IMR-90 (cell line): ENCODE measurements at regions not wholly inside any gene's neighbourhood (a gene's known extent, or its start where the extent isn't known, plus 50 kb on each side); places are given as distances from the start of the nearest gene placed in this dataset.

ENCODE experiments used
- CEBPB ChIP-seq: IDR thresholded peaks from 2 replicates; pipeline ENCODE4 v1.6.1; 2012; ENCODE audit warnings: low read depth, low read length, improper control_type of control experiment
- NFE2L2 ChIP-seq: fragments of 150-350 bp; IDR thresholded peaks from 2 replicates; pipeline ENCODE4 v1.6.1; 2016; ENCODE audit warnings: low read depth, mild to moderate bottlenecking, low read length
- POLR2A ChIP-seq: IDR thresholded peaks from 2 replicates; pipeline ENCODE4 v1.6.1; 2012; ENCODE audit warnings: mild to moderate bottlenecking, low read depth, low read length
- SMC3 ChIP-seq: fragments of 150-350 bp; IDR thresholded peaks from 2 replicates; pipeline ENCODE4 v1.6.1; 2016; ENCODE audit warnings: low read depth, mild to moderate bottlenecking, antibody characterized with exemption, low read length, moderate library complexity
- TF ChIP-seq, protein P1 (sequence below): fragments of 150-350 bp; IDR thresholded peaks from 2 replicates; pipeline ENCODE4 v1.6.1; 2016; ENCODE audit warnings: low read depth, mild to moderate bottlenecking, low read length, moderate library complexity, borderline replicate concordance

DNA sequence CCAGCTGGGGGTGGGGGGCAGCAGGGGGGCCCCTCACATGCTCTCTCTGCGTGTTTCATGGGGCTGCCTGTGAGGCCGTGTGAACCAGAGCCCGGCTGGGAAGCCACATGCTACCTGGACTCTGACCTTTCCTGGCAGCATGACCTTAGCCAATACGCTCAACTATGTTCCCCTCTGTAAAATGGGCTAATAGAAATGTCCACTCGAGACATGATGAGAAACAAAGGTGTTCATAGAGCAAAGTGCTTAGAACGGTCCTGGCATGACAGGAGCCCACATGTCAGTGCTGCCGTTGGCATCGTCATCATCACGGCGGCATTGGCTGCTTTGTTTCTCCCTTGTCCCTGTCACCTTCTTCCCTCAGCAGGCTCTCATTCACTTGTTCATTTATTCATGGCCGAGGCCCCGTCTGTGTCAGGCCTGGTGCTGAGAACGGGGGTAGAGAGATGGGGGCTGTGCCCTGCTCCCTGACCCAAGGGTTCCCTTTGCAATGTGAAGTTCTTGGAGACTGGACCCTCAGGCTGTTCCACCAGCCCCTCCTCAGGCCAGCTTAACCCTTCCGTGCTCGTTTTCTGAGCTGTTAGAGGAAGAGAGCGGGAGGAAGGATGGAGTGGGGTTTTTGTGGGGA lies 291.4 kb downstream of the SEC14L1 start (continued):
- TF ChIP-seq, protein P1, sequence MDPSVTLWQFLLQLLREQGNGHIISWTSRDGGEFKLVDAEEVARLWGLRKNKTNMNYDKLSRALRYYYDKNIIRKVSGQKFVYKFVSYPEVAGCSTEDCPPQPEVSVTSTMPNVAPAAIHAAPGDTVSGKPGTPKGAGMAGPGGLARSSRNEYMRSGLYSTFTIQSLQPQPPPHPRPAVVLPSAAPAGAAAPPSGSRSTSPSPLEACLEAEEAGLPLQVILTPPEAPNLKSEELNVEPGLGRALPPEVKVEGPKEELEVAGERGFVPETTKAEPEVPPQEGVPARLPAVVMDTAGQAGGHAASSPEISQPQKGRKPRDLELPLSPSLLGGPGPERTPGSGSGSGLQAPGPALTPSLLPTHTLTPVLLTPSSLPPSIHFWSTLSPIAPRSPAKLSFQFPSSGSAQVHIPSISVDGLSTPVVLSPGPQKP = no peak
- TF ChIP-seq SMC3 = no peak
- TF ChIP-seq POLR2A = no peak
- no peak for TF ChIP-seq CEBPB
- no peak for TF ChIP-seq NFE2L2
